GM19193 (cell line): ENCODE measurements at regions not wholly inside any gene's neighbourhood (a gene's known extent, or its start where the extent isn't known, plus 50 kb on each side); places are given as distances from the start of the nearest gene placed in this dataset.

Experiments used
- POLR2A ChIP-seq: IDR thresholded peaks from 4 replicates; pipeline ENCODE4 v1.6.1; 2011; ENCODE audit not compliant: insufficient read depth, insufficient read length; ENCODE audit errors: extremely low read depth

- no peak for TF ChIP-seq POLR2A
Observed at GRCh38 chr10:123588386-123588914, 77.7 kb upstream of the GPR26 start.

GRCh38 chr10:123595661-123596060, 70.5 kb upstream of the GPR26 start:
- no peak for TF ChIP-seq POLR2A

GRCh38 chr10:123597676-123598075, 68.5 kb upstream of the GPR26 start:
- TF ChIP-seq POLR2A = no peak

GRCh38 chr10:123599366-123599849, 66.7 kb upstream of the GPR26 start:
- no peak for TF ChIP-seq POLR2A

- TF ChIP-seq POLR2A = no peak
Observed at GRCh38 chr10:123600177-123600576, 66.0 kb upstream of the GPR26 start.

GRCh38 chr10:123603130-123603529, 63.0 kb upstream of the GPR26 start:
- no peak for TF ChIP-seq POLR2A

- no peak for TF ChIP-seq POLR2A
Observed at GRCh38 chr10:123604506-123604905, 61.6 kb upstream of the GPR26 start.

GRCh38 chr10:123606006-123606405, 60.1 kb upstream of the GPR26 start:
- no peak for TF ChIP-seq POLR2A

GRCh38 chr10:123606955-123607354, 59.2 kb upstream of the GPR26 start:
- no peak for TF ChIP-seq POLR2A

GRCh38 chr10:123607386-123607785, 58.8 kb upstream of the GPR26 start:
- no peak for TF ChIP-seq POLR2A

GRCh38 chr10:123608047-123608446, 58.1 kb upstream of the GPR26 start:
- no peak for TF ChIP-seq POLR2A

GRCh38 chr10:123611243-123611642, 54.9 kb upstream of the GPR26 start:
- no peak for TF ChIP-seq POLR2A

GRCh38 chr10:123611876-123612275, 54.3 kb upstream of the GPR26 start:
- TF ChIP-seq POLR2A = no peak

GRCh38 chr10:123613346-123613850, 52.8 kb upstream of the GPR26 start:
- TF ChIP-seq POLR2A = no peak

- TF ChIP-seq POLR2A = no peak
Observed at GRCh38 chr10:123614888-123615287, 51.3 kb upstream of the GPR26 start.
